RWPE1 (cell line): ENCODE measurements at regions not wholly inside any gene's neighbourhood (a gene's known extent, or its start where the extent isn't known, plus 50 kb on each side); places are given as distances from the start of the nearest gene placed in this dataset.

Experiments used
- CTCF ChIA-PET: fragments of 350-600 bp; sonication (Branson Sonifier 250); formaldehyde crosslinking; extraction: SDS; loops from one replicate; lab custom pipeline; 2021; lab: Yijun Ruan, JAX
- POLR2A ChIA-PET: fragments of 400-600 bp; formaldehyde crosslinking; extraction: SDS; loops from one replicate; lab custom pipeline; 2020; ENCODE audit warnings: antibody characterized with exemption; ENCODE audit not compliant: low non-redundant PET; lab: Yijun Ruan, JAX
- DNase-seq: peaks from one replicate; pipeline ENCODE4 v3.0.0; 2012; ENCODE audit warnings: low spot score
- H3K27ac ChIP-seq: fragments of 450-650 bp; 2 replicates; pipeline ENCODE4 v1.5.1; 2017
- TF ChIP-seq, protein P1 (sequence below): fragments of 450-650 bp; conservative IDR thresholded peaks from 2 replicates; pipeline ENCODE4 v1.5.1; 2017; ENCODE audit warnings: low read depth, mild to moderate bottlenecking

DNA sequence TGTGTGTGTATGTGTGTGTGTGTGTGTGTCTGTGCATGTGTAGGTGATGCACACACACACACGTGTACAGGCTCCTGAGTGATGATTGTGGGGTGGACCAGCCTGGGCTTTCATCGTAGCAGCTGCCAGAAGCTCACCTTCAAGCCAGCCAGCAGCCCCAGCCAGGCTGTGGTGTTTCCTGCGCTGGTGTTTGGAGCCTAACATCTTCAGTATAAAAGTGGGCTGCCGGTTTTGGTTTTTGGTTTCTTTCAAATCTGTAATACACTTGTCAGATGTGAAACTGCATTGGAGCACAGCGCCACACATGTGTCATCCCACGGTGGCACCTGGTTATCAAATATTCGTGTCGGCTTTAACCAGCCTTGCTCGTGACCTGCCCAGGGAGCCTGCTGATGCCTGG lies 114.2 kb downstream of the OLFM1 start:
- ChIA-PET CTCF (no interaction called here), POLR2A (no interaction called here)
- TF ChIP-seq, protein P1, sequence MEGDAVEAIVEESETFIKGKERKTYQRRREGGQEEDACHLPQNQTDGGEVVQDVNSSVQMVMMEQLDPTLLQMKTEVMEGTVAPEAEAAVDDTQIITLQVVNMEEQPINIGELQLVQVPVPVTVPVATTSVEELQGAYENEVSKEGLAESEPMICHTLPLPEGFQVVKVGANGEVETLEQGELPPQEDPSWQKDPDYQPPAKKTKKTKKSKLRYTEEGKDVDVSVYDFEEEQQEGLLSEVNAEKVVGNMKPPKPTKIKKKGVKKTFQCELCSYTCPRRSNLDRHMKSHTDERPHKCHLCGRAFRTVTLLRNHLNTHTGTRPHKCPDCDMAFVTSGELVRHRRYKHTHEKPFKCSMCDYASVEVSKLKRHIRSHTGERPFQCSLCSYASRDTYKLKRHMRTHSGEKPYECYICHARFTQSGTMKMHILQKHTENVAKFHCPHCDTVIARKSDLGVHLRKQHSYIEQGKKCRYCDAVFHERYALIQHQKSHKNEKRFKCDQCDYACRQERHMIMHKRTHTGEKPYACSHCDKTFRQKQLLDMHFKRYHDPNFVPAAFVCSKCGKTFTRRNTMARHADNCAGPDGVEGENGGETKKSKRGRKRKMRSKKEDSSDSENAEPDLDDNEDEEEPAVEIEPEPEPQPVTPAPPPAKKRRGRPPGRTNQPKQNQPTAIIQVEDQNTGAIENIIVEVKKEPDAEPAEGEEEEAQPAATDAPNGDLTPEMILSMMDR: no peak
- DNase-seq: no peak
- H3K27ac ChIP-seq: no peak overlapping the region

DNA sequence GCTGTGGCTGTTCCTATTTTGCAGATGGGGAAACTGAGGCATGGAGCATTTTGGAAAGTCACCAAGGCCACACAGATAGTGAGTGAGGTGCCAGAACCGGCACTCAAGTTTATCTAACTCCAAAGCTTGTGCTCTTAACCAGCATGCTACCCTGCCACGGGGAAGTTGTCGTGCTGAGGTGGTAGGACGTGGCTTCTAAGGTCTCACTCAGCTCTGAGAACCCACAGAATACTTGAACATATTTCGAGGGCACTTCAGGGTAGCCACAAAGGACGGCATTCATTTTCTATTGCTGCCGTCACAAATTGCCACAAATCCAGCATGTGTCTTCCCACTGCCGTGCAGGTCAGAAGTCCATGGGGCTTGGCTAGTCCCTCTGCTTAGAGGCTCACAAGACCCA lies 116.7 kb downstream of the OLFM1 start:
- ChIA-PET CTCF (interaction anchor here (0.8 kb wide), 1 partner anchor 63 kb away, joined by 4 read pairs; no protein-coding TSS in a partner anchor), POLR2A (no interaction called here)
- H3K27ac ChIP-seq: no peak overlapping the region
- no peak for DNase-seq
- TF ChIP-seq, protein P1: no peak

DNA sequence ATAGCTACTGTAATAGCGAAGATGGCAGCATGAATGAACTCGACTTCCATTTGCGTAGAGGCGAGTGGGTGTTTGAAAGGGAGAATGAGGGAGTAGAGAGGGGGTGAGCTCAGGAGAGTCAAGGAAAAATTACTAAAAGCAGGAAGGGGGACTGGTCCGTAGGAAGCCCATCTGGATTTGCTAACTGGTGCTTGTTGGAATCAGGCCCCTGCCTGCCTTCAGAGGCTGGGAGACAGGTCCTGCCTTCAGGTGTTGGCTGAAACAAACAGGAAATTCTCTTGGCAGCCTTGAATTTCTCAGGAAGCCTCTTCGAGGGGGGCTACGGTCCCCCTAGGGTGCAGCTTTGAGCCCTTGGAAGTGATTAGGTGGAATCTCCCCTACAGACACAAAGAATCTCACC lies 121.7 kb downstream of the OLFM1 start:
- POLR2A ChIA-PET: no interaction called here
- no peak overlapping the region for H3K27ac ChIP-seq
- CTCF ChIA-PET: no interaction called here
- TF ChIP-seq, protein P1: no peak
- no peak for DNase-seq

DNA sequence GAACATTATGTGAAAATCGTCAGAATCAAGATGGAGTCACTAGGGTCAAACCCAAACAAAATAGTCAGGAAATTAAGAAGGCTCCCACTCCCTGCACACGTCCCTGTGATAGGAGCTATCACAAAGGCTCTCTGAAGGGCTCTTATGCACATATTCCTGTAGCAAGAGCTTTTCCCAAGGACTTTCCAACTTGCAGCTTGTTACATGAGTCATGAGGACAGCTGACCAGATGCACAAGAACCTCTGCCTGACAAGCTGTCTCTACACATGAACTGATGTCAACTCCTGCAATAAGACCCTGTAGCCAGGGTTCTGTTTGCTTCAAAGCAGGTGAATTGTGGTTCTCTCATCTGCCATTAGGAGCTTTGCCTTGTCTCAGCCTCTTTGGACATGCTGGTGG lies 122.4 kb downstream of the OLFM1 start:
- no peak overlapping the region for H3K27ac ChIP-seq
- ChIA-PET CTCF (no interaction called here), POLR2A (no interaction called here)
- no peak for DNase-seq
- TF ChIP-seq, protein P1: no peak

DNA sequence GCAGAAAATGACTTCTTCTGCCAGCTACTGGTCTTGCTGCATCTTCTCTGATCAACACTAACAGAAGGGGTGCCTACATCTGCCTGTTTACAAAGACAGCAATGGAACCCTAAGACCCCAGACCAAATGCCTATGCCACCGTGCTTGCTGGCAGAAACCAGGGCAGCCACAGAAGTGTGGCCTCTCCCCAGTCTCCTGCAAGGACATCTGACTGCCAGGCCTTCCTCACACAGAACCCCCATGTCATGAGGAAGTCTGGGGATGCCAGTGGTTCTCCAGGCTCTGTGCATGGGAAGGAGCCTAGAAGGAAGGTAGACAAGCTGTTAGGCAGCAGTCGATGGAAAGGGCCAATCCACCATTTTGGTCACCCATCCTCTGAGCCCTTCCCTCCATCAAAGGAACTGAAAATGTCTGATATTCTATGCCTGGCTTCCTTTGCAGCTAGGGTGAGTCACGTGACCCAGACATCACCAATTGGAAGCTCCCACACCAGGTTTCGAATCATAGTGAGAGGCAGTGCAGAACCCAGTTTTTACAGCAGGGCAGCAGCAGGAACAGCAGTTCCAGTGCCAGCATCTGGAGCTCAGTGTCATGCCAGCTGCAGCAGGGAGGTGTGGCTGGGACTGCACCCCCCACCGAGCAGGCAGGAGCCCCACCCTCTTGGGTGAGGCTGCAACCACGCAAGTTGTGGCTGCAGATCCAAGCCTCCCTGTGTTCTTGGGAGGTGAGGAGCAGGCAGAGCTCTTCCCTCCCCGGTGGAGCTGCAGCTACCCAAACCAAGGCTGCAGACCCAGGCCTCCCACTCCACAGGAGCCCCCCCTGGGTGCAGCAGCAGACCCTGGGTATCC lies 123.4 kb downstream of the OLFM1 start:
- DNase-seq: no peak
- TF ChIP-seq, protein P1: no peak
- ChIA-PET CTCF (no interaction called here), POLR2A (no interaction called here)
- H3K27ac ChIP-seq: no peak overlapping the region

DNA sequence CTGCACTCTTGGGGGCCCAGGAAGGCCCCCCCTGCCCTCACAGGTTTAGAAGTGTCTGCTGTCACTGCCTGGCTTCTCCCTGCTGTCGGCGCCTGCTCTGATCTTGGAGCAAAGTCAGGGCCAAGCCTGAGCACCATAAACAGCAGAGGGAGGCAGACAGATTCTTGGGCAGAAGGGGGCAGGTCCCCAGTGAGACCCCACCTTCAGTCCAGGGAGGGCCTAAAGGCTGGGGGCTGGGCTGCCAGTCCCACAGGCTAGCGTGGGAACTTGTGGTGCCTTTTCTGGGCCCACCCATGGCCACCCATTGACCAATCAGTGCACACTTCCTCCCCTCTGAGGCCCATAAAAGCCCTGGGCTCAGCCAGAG lies 124.0 kb downstream of the OLFM1 start:
- ChIA-PET POLR2A (no interaction called here), CTCF (no interaction called here)
- DNase-seq: no peak
- TF ChIP-seq, protein P1: no peak
- no peak overlapping the region for H3K27ac ChIP-seq
